IMR-90 (cell line): ENCODE measurements at regions not wholly inside any gene's neighbourhood (a gene's known extent, or its start where the extent isn't known, plus 50 kb on each side); places are given as distances from the start of the nearest gene placed in this dataset.

Experiments
- ATAC-seq: fragments of 200-7000 bp; cut with Tn5 transposase; 2 replicates; pipeline ENCODE4 v1.9.1; 2020; ENCODE audit warnings: low read depth, mild to moderate bottlenecking, moderate library complexity
- BruUV-seq: library from RNA; stranded (reverse); fragments of 400-500 nt; replicated peaks from 2 replicates; lab custom pipeline; 2021; lab: Mats Ljungman, UMichigan
- CTCF ChIA-PET: fragments of 300-600 bp; formaldehyde crosslinking; extraction: SDS; loops from one replicate; lab custom pipeline; 2021; ENCODE audit warnings: antibody characterized with exemption; lab: Yijun Ruan, JAX
- POLR2A ChIA-PET: fragments of 300-600 bp; sonication (Branson Sonifier 250); formaldehyde crosslinking; loops from one replicate; lab custom pipeline; 2022; ENCODE audit warnings: antibody characterized with exemption; ENCODE audit not compliant: unreplicated experiment; lab: Charles Lee
- DNase-seq: peaks from one replicate; pipeline ENCODE4 v3.0.0; 2013
- H2AFZ ChIP-seq: replicated peaks from 2 replicates; pipeline ENCODE3; 2013; ENCODE audit warnings: low read length, mild to moderate bottlenecking; ENCODE audit not compliant: poor library complexity
- H2AK5ac ChIP-seq: 2 replicates; pipeline ENCODE4 v1.6.1; 2013; ENCODE audit warnings: low read depth, low read length, inconsistent platforms
- H2AK9ac ChIP-seq: replicated peaks from 2 replicates; pipeline ENCODE3; 2013; ENCODE audit warnings: mild to moderate bottlenecking, low read depth, low read length, moderate library complexity; ENCODE audit not compliant: poor library complexity
- H2BK120ac ChIP-seq: 2 replicates; pipeline ENCODE4 v1.6.1; 2013; ENCODE audit warnings: low read depth, low read length, inconsistent platforms
- H2BK15ac ChIP-seq: 3 replicates; pipeline ENCODE4 v1.6.1; 2013; ENCODE audit warnings: low read depth, low read length, inconsistent platforms
- H2BK20ac ChIP-seq: 2 replicates; pipeline ENCODE4 v1.6.1; 2013; ENCODE audit warnings: low read depth, mild to moderate bottlenecking, inconsistent platforms, low read length, moderate library complexity
- H2BK5ac ChIP-seq: 2 replicates; pipeline ENCODE4 v1.6.1; 2013; ENCODE audit warnings: mild to moderate bottlenecking, low read depth, low read length, inconsistent platforms; ENCODE audit not compliant: poor library complexity, severe bottlenecking
- H3K14ac ChIP-seq: replicated peaks from 2 replicates; pipeline ENCODE4 v1.6.1; 2013; ENCODE audit warnings: low read depth, low read length, inconsistent platforms
- H3K18ac ChIP-seq: 2 replicates; pipeline ENCODE4 v1.6.1; 2013; ENCODE audit warnings: low read depth, low read length, control low read depth
- H3K23ac ChIP-seq: 2 replicates; pipeline ENCODE4 v1.6.1; 2013; ENCODE audit warnings: low read depth, low read length, inconsistent platforms
- H3K27ac ChIP-seq: 2 replicates; pipeline ENCODE4 v1.5.1; 2013; ENCODE audit warnings: mild to moderate bottlenecking, control low read depth, low read length; ENCODE audit not compliant: insufficient read depth
- H3K27me3 ChIP-seq: 2 replicates; pipeline ENCODE4 v1.6.1; 2013; ENCODE audit warnings: low read length; ENCODE audit not compliant: control insufficient read depth, insufficient read depth
- H3K36me3 ChIP-seq: 2 replicates; pipeline ENCODE4 v1.6.1; 2013; ENCODE audit warnings: low read length, mixed read lengths; ENCODE audit not compliant: control insufficient read depth, insufficient read depth
- H3K4ac ChIP-seq: 2 replicates; pipeline ENCODE4 v1.6.1; 2013; ENCODE audit warnings: low read depth, low read length, inconsistent platforms
- H3K4me1 ChIP-seq: 2 replicates; pipeline ENCODE4 v1.6.1; 2013; ENCODE audit warnings: low read length, mixed read lengths; ENCODE audit not compliant: control insufficient read depth, insufficient read depth
- H3K4me2 ChIP-seq: 2 replicates; pipeline ENCODE4 v1.6.1; 2013; ENCODE audit warnings: low read depth, mild to moderate bottlenecking, control low read depth, low read length, moderate library complexity
- H3K4me3 ChIP-seq: 2 replicates; pipeline ENCODE4 v1.5.1; 2013; ENCODE audit warnings: low read depth, mild to moderate bottlenecking, control low read depth, low read length, moderate library complexity; ENCODE audit not compliant: insufficient read depth
- H3K56ac ChIP-seq: 2 replicates; pipeline ENCODE4 v1.6.1; 2013; ENCODE audit warnings: low read length, inconsistent platforms; ENCODE audit not compliant: insufficient read depth; ENCODE audit errors: extremely low read depth
- H3K79me1 ChIP-seq, 2 experiments: 2 replicates each; pipeline ENCODE4 v1.6.1; 2013; ENCODE audit warnings: low read length in 2 of 2, inconsistent platforms in 1 of 2, low read depth in 1 of 2
- H3K9ac ChIP-seq: 2 replicates; pipeline ENCODE4 v1.6.1; 2013; ENCODE audit warnings: low read depth, low read length, control low read depth
- H3K9me1 ChIP-seq: 2 replicates; pipeline ENCODE4 v1.6.1; 2013; ENCODE audit warnings: low read length, inconsistent platforms; ENCODE audit not compliant: insufficient read depth
- H3K9me3 ChIP-seq: 2 replicates; pipeline ENCODE4 v1.6.1; 2013; ENCODE audit warnings: low read length; ENCODE audit not compliant: control insufficient read depth, insufficient read depth
- H4K20me1 ChIP-seq: 2 replicates; pipeline ENCODE4 v1.6.1; 2013; ENCODE audit warnings: low read length, inconsistent platforms; ENCODE audit not compliant: insufficient read depth
- H4K5ac ChIP-seq: 2 replicates; pipeline ENCODE4 v1.6.1; 2013; ENCODE audit warnings: mild to moderate bottlenecking, low read depth, low read length, control low read depth
- H4K8ac ChIP-seq, 2 experiments: 2 replicates each; pipeline ENCODE4 v1.6.1; 2013; ENCODE audit warnings: low read depth in 2 of 2, low read length in 2 of 2, control low read depth in 1 of 2, inconsistent platforms in 1 of 2
- H4K91ac ChIP-seq: 2 replicates; pipeline ENCODE4 v1.6.1; 2013; ENCODE audit warnings: low read depth, low read length, inconsistent platforms; ENCODE audit not compliant: insufficient read depth
- BHLHE40 ChIP-seq: fragments of 150-350 bp; IDR thresholded peaks from 2 replicates; pipeline ENCODE4 v1.6.1; 2016; ENCODE audit warnings: mild to moderate bottlenecking, low read depth, low read length
- CTCF ChIP-seq: conservative IDR thresholded peaks from 2 replicates; pipeline ENCODE4 v1.5.1; 2012; ENCODE audit warnings: mild to moderate bottlenecking, low read depth, low read length, improper control_type of control experiment
- MAZ ChIP-seq: IDR thresholded peaks from 2 replicates; pipeline ENCODE4 v1.6.1; 2012; ENCODE audit warnings: low read depth, mild to moderate bottlenecking, low read length, improper control_type of control experiment, moderate library complexity, borderline replicate concordance
- MXI1 ChIP-seq: IDR thresholded peaks from 2 replicates; pipeline ENCODE4 v1.6.1; 2012; ENCODE audit warnings: low read depth, mild to moderate bottlenecking, low read length, moderate library complexity, borderline replicate concordance
- NFE2L2 ChIP-seq: fragments of 150-350 bp; IDR thresholded peaks from 2 replicates; pipeline ENCODE4 v1.6.1; 2016; ENCODE audit warnings: low read depth, mild to moderate bottlenecking, low read length
- RFX5 ChIP-seq: IDR thresholded peaks from 2 replicates; pipeline ENCODE4 v1.8.0; 2012; ENCODE audit warnings: low read depth, mild to moderate bottlenecking, low read length, moderate library complexity
- WGBS, 2 experiments: methylation state at CpG; one replicate each; pipeline versions ENCODE4 v1.1.5 to v1.1.7; 2013; ENCODE audit warnings: missing lambda C conversion rate in 2 of 2; ENCODE audit not compliant: insufficient read length in 1 of 2; ENCODE audit errors: extremely low coverage in 2 of 2; 5-methylcytosine and 5-hydroxymethylcytosine counted together
- dilution Hi-C: fragments of 300-500 bp; cut with HindIII; formaldehyde crosslinking; loops from one replicate; pipeline ENCODE4 v1.14.3; 2018; ENCODE audit warnings: low sequenced_read_pairs; ENCODE audit not compliant: unreplicated experiment
- in situ Hi-C: fragments of 300-500 bp; cut with MboI; formaldehyde crosslinking; loops from 3 replicates; pipeline ENCODE4 v1.14.3; 2019; ENCODE audit warnings: low sequenced_read_pairs, inconsistent platforms, mixed read lengths
- intact Hi-C: fragments of 100-400 bp; cut with micrococcal nuclease; formaldehyde crosslinking; loops from 2 replicates; pipeline ENCODE4 v1.10.0; 2022

- no peak for ATAC-seq
- intact Hi-C loops, result no loop called here
- H4K91ac ChIP-seq, result no peak overlapping the region
These were observed 942.8 kb upstream of the PIK3C3 start for GRCh38 chr18:41012194-41012593.

More at GRCh38 chr18:41012194-41012593, 942.8 kb upstream of the PIK3C3 start:
- no peak overlapping the region for H2BK5ac ChIP-seq
- no peak overlapping the region for H2AK9ac ChIP-seq
- H3K18ac ChIP-seq, result no peak overlapping the region
- no peaks in the 10 kb centered on the region for H3K36me3 ChIP-seq
- ChIA-PET POLR2A (no interaction called here), CTCF (no interaction called here)
- in situ Hi-C loops, result no loop called here
- H3K9ac ChIP-seq, result no peak overlapping the region
- DNase-seq, result no peak
- H2BK20ac ChIP-seq, result no peak overlapping the region
- H3K9me3 ChIP-seq, result no peaks in the 10 kb centered on the region
- no peak overlapping the region for H2AFZ ChIP-seq
- dilution Hi-C loops, result no loop called here
- no peak overlapping the region for H3K4me3 ChIP-seq
- H3K56ac ChIP-seq, result no peak overlapping the region
- no peak overlapping the region for H3K4me2 ChIP-seq
- TF ChIP-seq CTCF, result no peak
- TF ChIP-seq BHLHE40, result no peak
- no peak for TF ChIP-seq RFX5
- no peak for TF ChIP-seq MAZ
- TF ChIP-seq NFE2L2, result no peak
- no peak for TF ChIP-seq MXI1
- no peak overlapping the region for H4K8ac ChIP-seq
- H3K27ac ChIP-seq, result no peak overlapping the region
- H2BK15ac ChIP-seq, result no peak overlapping the region
- no peak overlapping the region for H4K5ac ChIP-seq
- H3K4ac ChIP-seq, result no peak overlapping the region
- no peaks in the 10 kb centered on the region for H4K20me1 ChIP-seq
- no peak overlapping the region for H2AK5ac ChIP-seq
- no CpG with 5 or more reads among the region's 1 CpG for WGBS, 2 experiments
- no peaks in the 10 kb centered on the region for H3K4me1 ChIP-seq
- no peak overlapping the region for H3K23ac ChIP-seq
- H2BK120ac ChIP-seq, result no peak overlapping the region
- no peaks in the 10 kb centered on the region for H3K79me1 ChIP-seq
- H3K9me1 ChIP-seq, result no peaks in the 10 kb centered on the region
- H3K14ac ChIP-seq, result no peak overlapping the region
- BruUV-seq, result no TSS peak
- no peaks in the 10 kb centered on the region for H3K27me3 ChIP-seq
